Peyer's patch (tissue), 4 donors: ENCODE measurements at regions not wholly inside any gene's neighbourhood (a gene's known extent, or its start where the extent isn't known, plus 50 kb on each side); places are given as distances from the start of the nearest gene placed in this dataset.

ENCODE experiments used
- CTCF ChIP-seq, 6 experiments: fragments of 450-650 bp in 4 of 6; fragments of 200-600 bp in 2 of 6; sonication (generic) in 1 of 6; IDR thresholded peaks; one replicate each; pipeline ENCODE4 v1.5.1; 2017 to 2019; ENCODE audit warnings: antibody characterized with exemption in 6 of 6, mild to moderate bottlenecking in 3 of 6, moderate library complexity in 1 of 6
- POLR2A ChIP-seq, 2 donors: fragments of 450-650 bp; IDR thresholded peaks; one replicate each; pipeline ENCODE4 v1.5.1; 2017; ENCODE audit warnings: antibody characterized with exemption in 2 of 2, mild to moderate bottlenecking in 2 of 2, moderate library complexity in 2 of 2

GRCh38 chr7:136167991-136168390, 190.8 kb upstream of the MTPN start:
- TF ChIP-seq POLR2A (IDR thresholded peaks at IDR 0.05) (no peak), CTCF (IDR thresholded peaks at IDR 0.05) (no peak)
